ENCODE measurements at regions not wholly inside any gene's neighbourhood (a gene's known extent, or its start where the extent isn't known, plus 50 kb on each side); places are given as distances from the start of the nearest gene placed in this dataset.
"Not testable (repeated sequence)": the region's sequence is repeated elsewhere in the genome, so short reads cannot be mapped to it uniquely, and the experiment has no call there.

DNA sequence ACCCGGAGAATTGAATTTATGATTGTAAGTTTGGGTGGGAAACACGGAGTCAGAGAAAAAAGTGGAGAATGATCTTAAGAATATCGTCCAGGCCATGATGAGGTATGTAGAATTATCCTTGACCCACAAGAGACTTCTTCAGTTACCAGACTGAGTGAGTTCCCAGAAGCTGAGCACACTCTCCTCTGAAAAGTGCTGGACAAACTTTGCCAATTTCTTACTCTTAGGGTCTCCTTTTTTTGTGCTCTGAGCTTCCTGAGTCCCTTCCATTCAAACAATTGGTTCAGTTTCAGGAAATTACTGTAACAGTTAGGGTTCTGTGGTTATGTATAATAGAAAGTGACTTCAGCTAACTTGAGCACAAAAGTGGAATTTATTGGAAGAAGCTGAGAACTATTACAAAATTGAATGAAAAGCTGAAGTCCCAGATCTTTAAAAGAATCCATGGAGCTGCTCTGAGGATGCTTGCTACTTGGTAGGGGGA lies 50.6 kb upstream of the EHBP1 start:
- no peaks in the 10 kb centered on the region for H3K36me3 ChIP-seq
- H3K9me3 ChIP-seq (replicated peaks) = no peaks in the 10 kb centered on the region
- H3K4me3 ChIP-seq = no peak overlapping the region
- DNase-seq = no peak
- no peak overlapping the region for H3K27ac ChIP-seq
- peaks cover 8% of the 10 kb centered on the region; the same call in 1 of the 2 replicates for H3K4me1 ChIP-seq
- H3K27me3 ChIP-seq = no peaks in the 10 kb centered on the region

DNA sequence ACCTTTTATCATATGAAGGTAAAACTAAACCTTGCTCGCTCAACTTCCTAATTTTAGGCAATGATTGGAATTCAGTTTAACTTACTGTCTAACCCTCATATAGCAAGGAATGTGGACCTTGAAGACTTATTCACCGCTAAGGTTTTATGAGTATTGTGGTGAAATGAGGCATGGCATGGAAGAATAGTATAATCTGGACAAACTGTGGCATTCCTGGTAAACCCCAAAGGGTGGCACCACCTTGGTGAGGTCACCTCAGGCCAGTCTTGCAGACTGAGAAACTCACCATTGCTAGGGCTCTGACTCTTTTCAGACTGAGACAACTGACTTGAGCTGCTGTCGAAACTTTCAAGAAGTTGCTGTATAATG lies 51.1 kb upstream of the EHBP1 start:
- Histone ChIP-seq H3K4me3 (no peak overlapping the region), H3K36me3 (no peaks in the 10 kb centered on the region), H3K27me3 (no peaks in the 10 kb centered on the region), H3K9me3 (replicated peaks) (no peaks in the 10 kb centered on the region), H3K27ac (no peak overlapping the region), H3K4me1 (peaks cover 5% of the 10 kb centered on the region; the same call in 1 of the 2 replicates)
- no peak for DNase-seq

DNA sequence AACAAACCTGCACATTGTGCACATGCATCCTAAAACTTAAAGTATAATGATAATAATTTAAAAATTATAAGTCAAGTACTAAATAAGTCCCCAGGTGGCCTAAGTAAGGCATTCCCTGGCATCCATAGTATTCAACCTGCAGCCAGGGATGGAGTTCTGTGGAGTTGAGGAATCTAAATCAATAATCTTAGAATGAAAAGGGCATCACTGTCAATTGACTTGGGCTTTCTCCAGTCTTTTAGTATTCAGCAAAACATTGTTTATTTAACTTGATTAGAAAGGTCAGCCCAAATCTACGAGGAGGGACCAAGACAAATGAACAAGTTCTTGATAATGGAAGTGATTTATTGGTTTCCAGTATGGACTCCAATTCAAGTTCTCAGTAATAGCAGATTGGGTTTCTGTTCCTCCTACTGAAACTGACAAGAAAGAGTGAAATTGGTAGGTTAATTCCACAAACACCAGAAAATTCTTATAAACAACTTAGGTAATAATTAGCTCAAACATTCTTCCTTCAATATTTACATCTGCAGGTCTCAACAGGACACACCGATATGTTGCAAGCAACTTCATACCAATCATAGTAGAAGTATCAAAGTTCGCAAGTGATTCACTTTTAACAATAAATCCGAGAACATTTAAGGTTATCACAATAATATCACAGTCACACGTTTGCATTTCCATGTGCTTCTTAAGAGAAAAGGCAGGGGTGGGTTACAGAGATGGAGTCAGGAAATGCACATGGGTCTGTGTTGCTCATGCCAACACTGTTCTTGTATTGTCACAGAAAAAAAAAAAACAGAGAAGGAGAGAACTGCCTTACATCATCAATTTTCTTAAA lies 51.7 kb upstream of the EHBP1 start:
- Histone ChIP-seq H3K27ac (no peak overlapping the region), H3K36me3 (no peaks in the 10 kb centered on the region), H3K27me3 (no peaks in the 10 kb centered on the region), H3K4me3 (no peak overlapping the region), H3K9me3 (replicated peaks) (no peaks in the 10 kb centered on the region), H3K4me1 (no peaks in the 10 kb centered on the region)
- no peak for DNase-seq

DNA sequence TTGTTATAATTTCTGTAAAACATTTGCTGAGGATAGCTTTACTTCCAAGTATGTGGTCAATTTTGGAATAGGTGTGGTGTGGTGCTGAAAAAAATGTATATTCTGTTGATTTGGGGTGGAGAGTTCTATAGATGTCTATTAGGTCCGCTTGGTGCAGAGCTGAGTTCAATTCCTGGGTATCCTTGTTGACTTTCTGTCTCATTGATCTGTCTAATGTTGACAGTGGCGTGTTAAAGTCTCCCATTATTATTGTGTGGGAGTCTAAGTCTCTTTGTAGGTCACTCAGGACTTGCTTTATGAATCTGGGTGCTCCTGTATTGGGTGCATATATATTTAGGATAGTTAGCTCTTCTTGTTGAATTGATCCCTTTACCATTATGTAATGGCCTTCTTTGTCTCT lies 56.4 kb upstream of the EHBP1 start:
- not testable (repeated sequence) for H3K27me3 ChIP-seq

DNA sequence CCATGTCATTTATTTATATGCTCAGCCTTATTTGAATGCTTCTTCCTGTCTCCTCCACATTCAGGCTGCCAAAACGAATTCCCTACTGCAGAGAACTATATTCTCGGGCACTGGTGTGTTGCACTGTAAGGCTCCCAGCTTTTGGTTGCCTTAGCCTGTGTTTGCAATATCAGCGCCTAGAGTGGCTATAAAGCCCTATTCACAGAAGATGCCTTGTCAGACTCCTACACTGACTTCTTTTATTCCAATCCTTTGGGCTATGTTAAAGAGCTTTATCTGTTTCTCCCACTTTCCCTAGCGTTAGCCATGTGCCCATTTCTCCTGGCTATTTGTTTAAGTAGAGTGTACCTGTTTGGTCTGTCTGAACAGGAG lies 62.4 kb upstream of the EHBP1 start:
- DNase-seq = no peak
- Histone ChIP-seq H3K9me3 (replicated peaks) (no peaks in the 10 kb centered on the region), H3K27me3 (peaks cover 3% of the 10 kb centered on the region; the same call in 1 of the 2 replicates), H3K36me3 (no peaks in the 10 kb centered on the region), H3K4me1 (no peaks in the 10 kb centered on the region), H3K27ac (no peak overlapping the region), H3K4me3 (no peak overlapping the region)

More for the DNA sequence above, 56.4 kb upstream of the EHBP1 start:
- H3K27ac ChIP-seq; H3K4me3 ChIP-seq; H3K36me3 ChIP-seq; H3K9me3 ChIP-seq (replicated peaks); H3K4me1 ChIP-seq; DNase-seq: not testable (repeated sequence)

DNA sequence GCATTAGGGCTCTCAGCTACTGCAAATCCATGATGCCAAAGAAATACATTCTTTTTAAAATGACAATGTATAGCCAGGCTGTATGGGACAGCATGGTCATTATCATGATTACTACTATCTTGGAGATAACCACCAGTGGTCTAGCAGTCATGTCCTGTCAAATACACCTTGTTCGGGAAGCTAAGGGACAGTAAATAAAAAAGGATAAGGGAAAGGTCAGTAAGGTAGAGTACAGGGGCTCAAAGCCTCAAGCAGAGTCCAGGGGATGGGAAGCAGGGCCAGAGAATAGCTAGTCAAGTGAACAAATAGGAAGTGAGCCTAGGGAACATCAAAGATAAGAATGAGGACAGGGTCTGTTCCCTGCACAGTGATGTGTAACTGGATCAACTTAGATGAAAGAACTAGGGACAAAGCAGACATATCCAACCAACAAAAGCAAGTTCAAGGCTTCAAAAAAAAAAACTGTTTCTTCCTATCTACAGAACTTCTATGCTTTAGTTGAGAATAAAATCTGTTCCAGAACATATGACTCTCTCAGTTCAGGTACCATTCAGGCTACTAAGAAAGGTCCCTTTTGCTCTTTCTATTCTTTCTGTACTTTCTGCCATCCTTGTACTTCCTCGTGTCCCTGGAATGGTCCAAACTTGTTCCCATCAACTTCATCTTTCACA lies 62.9 kb upstream of the EHBP1 start:
- H3K4me3 ChIP-seq = no peak overlapping the region
- no peaks in the 10 kb centered on the region for H3K9me3 ChIP-seq (replicated peaks)
- no peaks in the 10 kb centered on the region for H3K4me1 ChIP-seq
- DNase-seq = no peak
- H3K27ac ChIP-seq = no peak overlapping the region
- H3K27me3 ChIP-seq = peaks cover 3% of the 10 kb centered on the region; the same call in 1 of the 2 replicates
- H3K36me3 ChIP-seq = no peaks in the 10 kb centered on the region

DNA sequence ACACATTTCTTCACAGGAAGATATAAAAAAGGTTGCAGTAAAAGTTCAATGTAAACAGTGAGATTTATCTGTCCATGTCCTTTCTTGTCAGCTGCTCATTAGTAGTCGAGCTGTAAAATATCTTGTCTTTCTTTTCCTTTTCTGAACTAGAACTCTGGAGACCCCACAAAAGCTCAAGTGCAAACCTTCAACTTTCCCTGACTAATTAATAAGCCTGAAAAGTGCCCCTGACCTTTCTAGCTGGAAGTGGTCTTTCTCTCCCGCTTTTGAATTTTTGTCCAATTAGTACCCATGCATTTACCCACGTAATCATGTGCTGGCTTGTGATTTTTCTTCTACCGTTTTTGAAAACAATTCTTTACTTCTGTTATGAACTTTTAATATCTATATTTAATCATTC lies 63.6 kb upstream of the EHBP1 start:
- DNase-seq = no peak
- no peaks in the 10 kb centered on the region for H3K9me3 ChIP-seq (replicated peaks)
- H3K4me1 ChIP-seq = no peaks in the 10 kb centered on the region

DNA sequence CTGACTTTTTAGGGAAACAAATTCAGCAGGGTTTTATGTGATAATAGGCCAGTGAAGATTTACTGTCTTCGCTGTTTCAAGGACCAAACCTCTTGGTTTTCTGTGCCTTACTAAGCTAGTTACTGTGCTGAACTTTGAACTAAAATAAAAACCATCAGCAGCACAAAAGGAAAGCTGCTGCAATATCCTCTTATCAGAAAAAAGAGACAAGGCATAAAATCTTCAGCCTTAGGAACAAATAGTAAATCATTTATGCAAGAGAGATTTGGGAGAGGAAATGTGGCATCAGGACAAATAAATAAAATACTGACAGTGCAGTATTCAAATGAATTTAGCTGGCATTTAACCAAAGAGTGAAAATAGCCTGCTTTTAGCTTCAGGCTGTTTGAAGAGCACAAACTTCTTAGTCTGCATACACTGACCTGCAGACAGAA lies 64.1 kb upstream of the EHBP1 start:
- Histone ChIP-seq H3K4me1 (no peaks in the 10 kb centered on the region), H3K27me3 (peaks cover 3% of the 10 kb centered on the region; the same call in 1 of the 2 replicates), H3K36me3 (no peaks in the 10 kb centered on the region), H3K27ac (no peak overlapping the region), H3K4me3 (no peak overlapping the region), H3K9me3 (replicated peaks) (no peaks in the 10 kb centered on the region)
- DNase-seq = no peak

More for the DNA sequence above, 63.6 kb upstream of the EHBP1 start:
- Histone ChIP-seq H3K27me3 (peaks cover 3% of the 10 kb centered on the region; the same call in 1 of the 2 replicates), H3K27ac (no peak overlapping the region), H3K4me3 (no peak overlapping the region), H3K36me3 (no peaks in the 10 kb centered on the region)

DNA sequence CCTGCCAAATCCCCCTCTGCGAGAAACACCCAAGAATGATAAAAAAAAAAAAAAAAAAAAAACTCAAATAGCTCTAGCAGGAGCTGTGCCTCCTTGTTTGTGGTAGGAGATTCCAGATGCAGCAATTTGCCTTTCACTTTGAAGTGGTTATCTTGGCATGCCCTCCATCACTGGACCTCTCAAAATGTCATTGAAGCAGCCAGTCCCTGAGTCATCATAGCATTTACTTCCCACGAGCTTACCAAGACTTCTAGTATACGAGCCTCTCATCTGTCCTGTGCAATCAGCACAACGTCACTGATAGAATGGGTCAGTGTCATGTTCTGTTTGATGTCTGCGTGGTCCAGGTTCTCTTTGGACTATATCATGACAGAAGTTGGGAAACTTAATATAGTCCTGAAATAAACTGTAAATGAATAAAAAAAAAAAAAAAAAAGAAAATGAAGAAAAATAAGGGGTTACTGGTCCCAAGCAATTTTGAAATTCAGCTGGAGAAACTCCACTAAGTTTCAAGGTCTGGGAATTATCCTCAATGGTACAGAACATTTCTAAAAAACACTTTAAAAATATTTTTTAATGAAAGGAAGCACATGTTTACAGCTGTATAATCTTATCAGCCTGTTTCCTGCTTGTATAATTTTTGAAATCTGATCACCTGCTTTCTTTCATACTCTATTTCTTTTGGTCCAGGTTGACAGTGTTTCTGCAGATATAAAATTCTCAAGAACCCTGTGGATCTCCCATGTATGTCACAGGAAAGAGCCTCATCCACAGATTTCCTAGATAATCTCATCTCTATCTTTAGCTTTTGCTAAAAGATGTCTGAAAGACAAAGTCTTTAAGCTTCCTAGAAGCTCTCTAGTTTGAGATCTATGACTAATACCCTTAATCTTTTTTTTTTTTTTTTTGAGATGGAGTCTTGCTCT lies 74.1 kb upstream of the EHBP1 start:
- H3K4me1 ChIP-seq = no peaks in the 10 kb centered on the region
- no peak for DNase-seq
- H3K36me3 ChIP-seq = no peaks in the 10 kb centered on the region
- H3K27ac ChIP-seq = no peak overlapping the region
- H3K9me3 ChIP-seq (replicated peaks) = 0 out of 2 replicates have a peak, but pooled peaks cover 3% of the 10 kb centered on the region
- no peak overlapping the region for H3K4me3 ChIP-seq
- no peaks in the 10 kb centered on the region for H3K27me3 ChIP-seq

DNA sequence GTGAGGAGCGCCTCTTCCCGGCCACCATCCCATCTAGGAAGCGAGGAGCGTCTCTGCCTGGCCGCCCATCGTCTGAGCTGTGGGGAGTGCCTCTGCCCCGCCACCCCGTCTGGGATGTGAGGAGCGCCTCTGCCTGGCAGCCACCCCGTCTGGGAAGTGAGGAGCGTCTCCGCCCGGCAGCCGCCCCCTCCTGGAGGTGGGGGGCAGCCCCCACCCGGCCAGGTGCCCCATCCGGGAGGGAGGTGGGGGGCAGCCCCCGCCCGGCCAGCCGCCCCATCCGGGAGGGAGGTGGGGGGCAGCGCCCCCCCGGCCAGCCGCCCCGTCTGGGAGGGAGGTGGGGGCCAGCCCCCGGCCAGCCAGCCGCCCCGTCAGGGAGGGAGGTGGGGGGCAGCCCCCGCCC lies 75.3 kb upstream of the EHBP1 start:
- not testable (repeated sequence) for H3K27ac ChIP-seq; DNase-seq; H3K4me3 ChIP-seq; H3K36me3 ChIP-seq; H3K4me1 ChIP-seq; H3K9me3 ChIP-seq (replicated peaks); H3K27me3 ChIP-seq

DNA sequence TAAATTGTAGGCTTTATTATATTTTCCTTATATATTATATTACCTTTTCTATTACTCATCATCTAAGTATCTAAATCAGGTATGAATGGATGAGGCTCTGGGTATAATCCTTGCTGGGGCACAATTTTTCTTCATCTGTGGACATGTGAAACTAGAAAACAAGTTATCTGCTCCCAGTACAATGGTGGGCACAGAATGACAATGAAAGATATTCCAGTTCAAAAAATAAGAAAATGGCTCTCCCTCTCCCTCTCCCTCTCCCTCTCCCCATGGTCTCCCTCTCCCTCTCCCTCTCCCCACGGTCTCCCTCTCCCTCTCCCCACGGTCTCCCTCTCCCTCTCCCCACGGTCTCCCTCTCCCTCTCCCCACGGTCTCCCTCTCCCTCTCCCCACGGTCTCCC lies 76.2 kb upstream of the EHBP1 start:
- H3K27me3 ChIP-seq; H3K36me3 ChIP-seq; H3K27ac ChIP-seq; H3K9me3 ChIP-seq (replicated peaks); DNase-seq; H3K4me1 ChIP-seq; H3K4me3 ChIP-seq: not testable (repeated sequence)

DNA sequence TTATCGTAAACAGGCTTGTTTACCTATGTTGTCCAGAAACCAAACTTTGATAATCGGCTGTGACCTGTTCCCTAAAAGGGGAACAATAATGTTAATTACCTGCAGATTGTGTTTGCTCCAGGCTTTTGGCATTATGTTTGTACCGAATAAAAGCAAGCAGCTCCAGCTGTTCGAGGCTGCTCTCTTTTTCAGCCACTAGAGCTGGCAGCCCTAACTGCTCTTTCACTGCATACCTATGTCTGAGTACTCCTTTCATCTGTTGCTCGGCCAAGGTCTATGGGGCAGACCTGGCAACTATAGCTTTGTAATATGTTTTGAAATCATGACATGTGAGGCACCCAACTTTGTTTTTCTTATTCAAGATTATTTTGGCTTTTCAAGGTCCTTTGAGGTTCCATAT lies 77.8 kb upstream of the EHBP1 start:
- H3K9me3 ChIP-seq (replicated peaks) = 0 out of 2 replicates have a peak, but pooled peaks cover 3% of the 10 kb centered on the region
- no peak for DNase-seq
- no peaks in the 10 kb centered on the region for H3K36me3 ChIP-seq
- no peak overlapping the region for H3K4me3 ChIP-seq
- no peaks in the 10 kb centered on the region for H3K4me1 ChIP-seq
- no peak overlapping the region for H3K27ac ChIP-seq
- H3K27me3 ChIP-seq = no peaks in the 10 kb centered on the region

DNA sequence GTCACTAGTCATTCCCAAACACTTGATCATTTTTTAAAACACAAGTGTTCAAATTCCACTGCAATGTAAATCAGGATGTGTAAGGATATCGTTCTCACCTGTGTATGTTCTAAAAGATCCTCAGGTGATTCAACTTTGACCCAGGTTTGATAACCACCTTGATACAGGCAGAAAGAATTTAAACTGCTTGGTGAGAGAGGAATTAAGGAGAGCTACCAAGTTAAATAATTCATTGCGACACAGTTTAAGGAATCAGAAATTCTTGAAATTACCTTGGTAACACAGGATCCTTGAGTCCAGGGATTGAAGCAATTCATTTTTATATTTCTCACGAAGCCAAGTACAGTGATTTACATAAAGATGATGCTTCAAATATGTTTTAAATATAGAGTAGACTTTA lies 80.7 kb upstream of the EHBP1 start:
- Histone ChIP-seq H3K27ac (no peak overlapping the region), H3K9me3 (replicated peaks) (no peaks in the 10 kb centered on the region), H3K4me1 (no peaks in the 10 kb centered on the region), H3K4me3 (no peak overlapping the region), H3K36me3 (no peaks in the 10 kb centered on the region), H3K27me3 (no peaks in the 10 kb centered on the region)
- no peak for DNase-seq

DNA sequence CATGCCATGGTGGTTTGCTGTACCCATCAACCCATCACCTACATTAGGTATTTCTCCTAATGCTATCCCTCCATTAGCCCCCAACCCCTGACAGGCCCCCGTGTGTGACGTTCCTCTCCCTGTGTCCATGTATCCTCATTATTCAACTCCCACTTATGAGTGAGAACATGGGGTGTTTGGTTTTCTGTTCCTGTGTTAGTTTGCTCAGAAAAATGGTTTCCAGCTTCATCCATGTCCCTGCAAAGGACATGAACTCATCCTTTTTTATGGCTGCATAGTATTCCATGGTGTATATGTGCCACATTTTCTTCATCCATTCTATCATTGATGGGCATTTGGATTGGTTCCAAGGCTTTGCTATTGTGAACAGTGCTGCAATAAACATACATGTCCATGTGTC lies 89.0 kb upstream of the EHBP1 start:
- not testable (repeated sequence) for H3K4me1 ChIP-seq; H3K27ac ChIP-seq; H3K27me3 ChIP-seq; DNase-seq; H3K36me3 ChIP-seq; H3K4me3 ChIP-seq; H3K9me3 ChIP-seq (replicated peaks)

DNA sequence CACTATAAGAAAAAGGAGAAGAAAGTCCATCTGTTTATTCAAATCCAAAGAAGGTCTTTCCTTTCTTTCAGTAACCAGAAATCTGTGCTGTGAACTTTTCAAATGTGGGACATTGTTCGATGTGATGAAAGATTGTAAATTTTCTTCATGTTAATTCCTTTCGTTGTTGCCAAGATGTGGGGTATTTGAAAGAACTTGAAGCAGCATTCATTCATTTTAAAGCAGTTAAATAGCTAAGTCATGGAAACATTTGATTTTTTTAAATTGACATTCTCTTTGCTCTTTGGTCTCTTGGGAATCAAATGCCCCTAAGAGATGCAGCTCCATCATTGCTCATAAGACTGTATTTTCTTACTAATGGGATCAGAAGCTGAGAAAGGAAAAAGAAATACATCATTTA lies 93.7 kb upstream of the EHBP1 start:
- Histone ChIP-seq H3K36me3 (no peaks in the 10 kb centered on the region), H3K4me3 (no peak overlapping the region), H3K4me1 (no peaks in the 10 kb centered on the region), H3K9me3 (replicated peaks) (no peaks in the 10 kb centered on the region; the same call in 1 of the 2 replicates), H3K27me3 (no peaks in the 10 kb centered on the region), H3K27ac (no peak overlapping the region)
- DNase-seq = no peak

All from SJCRH30 (cell line).